Heart left ventricle (tissue), 16 donors: ENCODE measurements at regions not wholly inside any gene's neighbourhood (a gene's known extent, or its start where the extent isn't known, plus 50 kb on each side); places are given as distances from the start of the nearest gene placed in this dataset.

Experiments used
- ATAC-seq, 4 donors: fragments of 200-7000 bp; cut with Tn5 transposase; one replicate each; pipeline ENCODE4 v1.9.1; 2020 to 2022; ENCODE audit warnings: moderate library complexity in 4 of 4, mild to moderate bottlenecking in 3 of 4, moderate number of reproducible peaks in 1 of 4
- DNase-seq, 5 donors: peaks; one replicate each; pipeline ENCODE4 v3.0.0-alpha.2; 2020
- H3K27ac ChIP-seq, 12 donors: fragments of 200-600 bp; sonication (generic) in 4 of 12; one replicate each; pipeline versions ENCODE4 v1.5.0 to v1.8.0; 2016 to 2022; ENCODE audit warnings: mild to moderate bottlenecking in 2 of 12
- H3K27me3 ChIP-seq, 9 donors: fragments of 200-600 bp; sonication (generic) in 2 of 9; one replicate each; pipeline versions ENCODE4 v1.5.1 to v1.8.0; 2016 to 2022; ENCODE audit warnings: mild to moderate bottlenecking in 3 of 9
- H3K36me3 ChIP-seq, 9 donors: fragments of 200-600 bp; sonication (generic) in 2 of 9; one replicate each; pipeline versions ENCODE4 v1.5.0 to v1.8.0; 2018 to 2022; ENCODE audit warnings: mild to moderate bottlenecking in 2 of 9
- H3K4me1 ChIP-seq, 12 donors: fragments of 200-600 bp; sonication (generic) in 4 of 12; one replicate each; pipeline versions ENCODE4 v1.5.0 to v1.8.0; 2016 to 2022; ENCODE audit warnings: mild to moderate bottlenecking in 3 of 12
- H3K4me3 ChIP-seq, 12 donors: fragments of 200-600 bp; sonication (generic) in 4 of 12; one replicate each; pipeline versions ENCODE4 v1.5.0 to v1.8.0; 2017 to 2022; ENCODE audit warnings: mild to moderate bottlenecking in 9 of 12, moderate library complexity in 4 of 12
- H3K9me3 ChIP-seq, 12 donors: fragments of 200-600 bp; sonication (generic) in 4 of 12; one replicate each; pipeline versions ENCODE4 v1.5.0 to v1.8.0; 2016 to 2022; ENCODE audit warnings: mild to moderate bottlenecking in 1 of 12
- POLR2A ChIP-seq, 2 donors: fragments of 450-650 bp; IDR thresholded peaks; one replicate each; pipeline ENCODE4 v1.6.1; 2017; ENCODE audit warnings: antibody characterized with exemption in 2 of 2, mild to moderate bottlenecking in 2 of 2, moderate library complexity in 2 of 2
- WGBS, 4 donors: extraction: QIAGEN DNeasy Blood & Tissue Kit in 2 of 4; methylation state at CpG; one replicate each; pipeline versions ENCODE4 v1.1.5 to v1.1.7; 2013 to 2018; 5-methylcytosine and 5-hydroxymethylcytosine counted together
- intact Hi-C, 10 donors: fragments of 100-400 bp; cut with DNase I; formaldehyde crosslinking; loops; one replicate each; pipeline versions ENCODE4 v1.11.1 to v1.14.2; 2022
- TF ChIP-seq, protein P1 (sequence below), 12 donors: fragments of 200-600 bp; sonication (generic) in 4 of 12; IDR thresholded peaks; one replicate each; pipeline versions ENCODE4 v1.5.0 to v1.8.0; 2018 to 2022; ENCODE audit warnings: antibody characterized with exemption in 12 of 12, mild to moderate bottlenecking in 5 of 12
- donor health status: ischemic (EF 13 %, LVEDD 7.1; RV severe dilation, severe dysfunction).
- donor health status: healthy with polysubstance abuse.
- donor health status: DM: no; HTN: yes; CAD: no.
- donor health status: DM: no; HTN: no; CAD: no.
- donor health status: ischemic (EF 25% LVEDD 6.9; RV normal size, moderate dysfunction).
- donor health status: ischemic (EF 25% LVEDD 5.7; RV mildly dilated, moderate dysfunction).
- donor health status: healthy.
- donor health status: DM: yes; HTN: yes; CAD: no.
- donor health status: ischemic (EF 35%, LVEDD 5.7; RV mildly dilated, moderate dysfunction).
- donor health status: nonischemic (EF 11% LVEDD 7.7; RV severe dilation, severe dysfunction).
- donor health status: DM: yes; HTN: yes; CAD: no.
- donor health status: PGD.
- donor health status: ischemic (EF 29% LVEDD 5.4; RV normal size, mild dysfunction).
- donor health status: nonischemic (EF 23%, LVEDD 6.1; RV moderate dilation, normal function).

DNA sequence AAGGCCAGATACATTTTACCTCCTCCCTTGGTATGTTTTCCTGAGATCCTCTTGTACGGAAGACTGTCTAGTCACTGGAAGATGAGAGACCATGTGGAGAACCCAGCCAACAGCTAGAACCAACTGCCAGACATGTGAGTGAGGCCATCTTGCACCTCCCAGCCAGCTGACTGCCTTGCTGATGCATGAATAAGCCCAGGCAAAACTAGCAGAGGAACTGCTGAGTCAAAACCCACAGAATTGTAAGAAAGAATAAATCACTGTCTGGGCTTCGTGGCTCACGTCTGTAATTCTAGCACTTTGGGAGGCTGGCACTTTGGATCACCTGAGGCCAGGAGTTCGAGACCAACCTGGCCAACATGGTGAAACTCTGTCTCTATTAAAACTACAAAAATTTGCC lies 160.0 kb downstream of the TPH2 start:
- Histone ChIP-seq H3K36me3 (no peaks in the 10 kb centered on the region), H3K27me3 (peaks cover 0 to 4% (median 0%) of the 10 kb centered on the region in 9 donors), H3K4me3 (no peak overlapping the region), H3K27ac (no peak overlapping the region), H3K4me1 (no peaks in the 10 kb centered on the region), H3K9me3 (peaks cover 0 to 6% (median 0%) of the 10 kb centered on the region in 12 donors)
- no peak for ATAC-seq
- TF ChIP-seq POLR2A (IDR thresholded peaks at IDR 0.05): no peak
- TF ChIP-seq, protein P1, sequence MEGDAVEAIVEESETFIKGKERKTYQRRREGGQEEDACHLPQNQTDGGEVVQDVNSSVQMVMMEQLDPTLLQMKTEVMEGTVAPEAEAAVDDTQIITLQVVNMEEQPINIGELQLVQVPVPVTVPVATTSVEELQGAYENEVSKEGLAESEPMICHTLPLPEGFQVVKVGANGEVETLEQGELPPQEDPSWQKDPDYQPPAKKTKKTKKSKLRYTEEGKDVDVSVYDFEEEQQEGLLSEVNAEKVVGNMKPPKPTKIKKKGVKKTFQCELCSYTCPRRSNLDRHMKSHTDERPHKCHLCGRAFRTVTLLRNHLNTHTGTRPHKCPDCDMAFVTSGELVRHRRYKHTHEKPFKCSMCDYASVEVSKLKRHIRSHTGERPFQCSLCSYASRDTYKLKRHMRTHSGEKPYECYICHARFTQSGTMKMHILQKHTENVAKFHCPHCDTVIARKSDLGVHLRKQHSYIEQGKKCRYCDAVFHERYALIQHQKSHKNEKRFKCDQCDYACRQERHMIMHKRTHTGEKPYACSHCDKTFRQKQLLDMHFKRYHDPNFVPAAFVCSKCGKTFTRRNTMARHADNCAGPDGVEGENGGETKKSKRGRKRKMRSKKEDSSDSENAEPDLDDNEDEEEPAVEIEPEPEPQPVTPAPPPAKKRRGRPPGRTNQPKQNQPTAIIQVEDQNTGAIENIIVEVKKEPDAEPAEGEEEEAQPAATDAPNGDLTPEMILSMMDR (IDR thresholded peaks at IDR 0.05): no peak
- 82 to 88% (median 84%) methylated on average over 4 of the region's 4 CpGs for WGBS, 4 donors
- intact Hi-C loops: no loop called here
- DNase-seq: no peak

- no peaks in the 10 kb centered on the region for H3K4me1 ChIP-seq
- ATAC-seq (no peak), DNase-seq (no peak)
- H3K36me3 ChIP-seq: no peaks in the 10 kb centered on the region
- H3K27ac ChIP-seq: no peak overlapping the region
- peaks cover 0 to 4% (median 0%) of the 10 kb centered on the region in 9 donors for H3K27me3 ChIP-seq
- intact Hi-C loops: no loop called here
- no peak for TF ChIP-seq POLR2A (IDR thresholded peaks at IDR 0.05)
- TF ChIP-seq, protein P1 (IDR thresholded peaks at IDR 0.05): no peak
- 75 to 82% (median 80%) methylated on average over 2 of the region's 2 CpGs for WGBS, 4 donors
- no peaks in the 10 kb centered on the region for H3K9me3 ChIP-seq
- no peak overlapping the region for H3K4me3 ChIP-seq
Observed at GRCh38 chr12:72100854-72101253, 162.2 kb downstream of the TPH2 start.

GRCh38 chr12:72102150-72102549 lies 163.5 kb downstream of the TPH2 start:
- no peak for ATAC-seq
- intact Hi-C loops: no loop called here
- no peaks in the 10 kb centered on the region for H3K36me3 ChIP-seq

DNA sequence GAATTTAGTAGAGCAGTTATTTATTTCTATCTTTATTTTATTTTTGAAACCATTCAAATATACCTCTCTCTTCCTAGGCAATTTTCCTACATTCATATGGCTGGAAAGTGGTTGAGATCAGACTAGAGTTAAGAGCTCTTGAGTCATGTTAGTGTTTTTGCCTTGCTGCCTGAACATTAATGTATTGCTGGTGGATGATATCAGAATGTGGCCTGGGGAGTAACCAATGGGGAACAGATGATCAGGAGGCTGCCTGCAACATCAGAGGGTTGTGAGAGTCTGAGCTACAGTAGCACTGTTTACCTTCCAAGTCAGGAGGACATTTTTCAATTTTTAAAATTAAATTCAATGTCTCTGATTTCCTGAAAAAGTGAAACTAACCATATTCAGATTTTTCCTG lies 166.3 kb upstream of the TRHDE start:
- H3K27ac ChIP-seq: no peak overlapping the region
- H3K4me3 ChIP-seq: no peak overlapping the region
- TF ChIP-seq, protein P1 (IDR thresholded peaks at IDR 0.05): no peak
- no peak for TF ChIP-seq POLR2A (IDR thresholded peaks at IDR 0.05)
- no peaks in the 10 kb centered on the region for H3K27me3 ChIP-seq
- H3K36me3 ChIP-seq: no peaks in the 10 kb centered on the region
- intact Hi-C loops: no loop called here
- H3K9me3 ChIP-seq: no peaks in the 10 kb centered on the region
- no peak for ATAC-seq
- H3K4me1 ChIP-seq: no peaks in the 10 kb centered on the region
- no peak for DNase-seq

More at GRCh38 chr12:72102150-72102549, 163.5 kb downstream of the TPH2 start:
- Histone ChIP-seq H3K27me3 (peaks cover 0 to 4% (median 0%) of the 10 kb centered on the region in 9 donors), H3K4me3 (no peak overlapping the region), H3K9me3 (no peaks in the 10 kb centered on the region), H3K4me1 (no peaks in the 10 kb centered on the region), H3K27ac (no peak overlapping the region)
- TF ChIP-seq, protein P1 (IDR thresholded peaks at IDR 0.05): no peak
- TF ChIP-seq POLR2A (IDR thresholded peaks at IDR 0.05): no peak
- DNase-seq: no peak
- 59 to 67% (median 62%) methylated on average over 3 of the region's 3 CpGs for WGBS, 4 donors
